OCI-LY1 (cell line): ENCODE measurements at regions not wholly inside any gene's neighbourhood (a gene's known extent, or its start where the extent isn't known, plus 50 kb on each side); places are given as distances from the start of the nearest gene placed in this dataset.
A peak's percentile ranks its signal among the peaks of the same experiment; 100 is the strongest.

Experiments used
- H2AFZ ChIP-seq: fragments of 200-600 bp; sonication (generic), shearing (Covaris generic); 2 replicates; pipeline ENCODE4 v1.6.0; 2014; ENCODE audit warnings: antibody characterized with exemption, mild to moderate bottlenecking, low read length
- H3F3A ChIP-seq: fragments of 200-600 bp; sonication (generic), shearing (Covaris generic); 2 replicates; pipeline ENCODE4 v1.6.0; 2014; ENCODE audit warnings: mild to moderate bottlenecking, antibody characterized with exemption, low read length, moderate library complexity; ENCODE audit not compliant: insufficient read depth
- H3K27ac ChIP-seq: fragments of 200-600 bp; sonication (generic); 2 replicates; pipeline ENCODE4 v1.5.1; 2014; ENCODE audit warnings: low read length, mixed run types, mild to moderate bottlenecking, low read depth; ENCODE audit not compliant: poor library complexity, severe bottlenecking
- H3K27me3 ChIP-seq: fragments of 200-600 bp; sonication (generic); 2 replicates; pipeline ENCODE4 v1.6.0; 2014; ENCODE audit warnings: antibody characterized with exemption, mild to moderate bottlenecking, low read length, moderate library complexity; ENCODE audit not compliant: insufficient read depth
- H3K36me3 ChIP-seq: fragments of 200-600 bp; sonication (generic); 2 replicates; pipeline ENCODE4 v1.6.1; 2014; ENCODE audit warnings: mild to moderate bottlenecking, antibody characterized with exemption, low read length, moderate library complexity, mixed read lengths; ENCODE audit not compliant: insufficient read depth
- H3K4me1 ChIP-seq: fragments of 200-600 bp; sonication (generic); 2 replicates; pipeline ENCODE4 v1.5.1; 2014; ENCODE audit warnings: mild to moderate bottlenecking, low read length, moderate library complexity; ENCODE audit not compliant: insufficient read depth, severe bottlenecking
- H3K4me2 ChIP-seq: fragments of 200-600 bp; sonication (generic), shearing (Covaris generic); 2 replicates; pipeline ENCODE4 v1.6.1; 2014; ENCODE audit warnings: low read length
- H3K4me3 ChIP-seq: fragments of 200-600 bp; sonication (generic); 2 replicates; pipeline ENCODE4 v1.5.1; 2014; ENCODE audit warnings: low read length, low read depth, mild to moderate bottlenecking, mixed read lengths; ENCODE audit not compliant: poor library complexity, severe bottlenecking
- H3K79me2 ChIP-seq: fragments of 200-600 bp; shearing (Covaris generic); 2 replicates; pipeline ENCODE4 v1.6.1; 2016; ENCODE audit warnings: mixed run types, low read length, mixed read lengths; ENCODE audit not compliant: insufficient read depth
- H3K9ac ChIP-seq: fragments of 200-600 bp; sonication (generic), shearing (Covaris generic); 2 replicates; pipeline ENCODE4 v1.6.1; 2014; ENCODE audit warnings: mild to moderate bottlenecking, low read length, mixed read lengths
- H3K9me2 ChIP-seq: fragments of 200-600 bp; sonication (generic), shearing (Covaris generic); 2 replicates; pipeline ENCODE4 v1.6.1; 2014; ENCODE audit warnings: low read depth, mild to moderate bottlenecking, low read length, mixed read lengths
- H3K9me3 ChIP-seq: fragments of 200-600 bp; shearing (Covaris generic); 2 replicates; pipeline ENCODE4 v1.6.1; 2014; ENCODE audit warnings: low read length, mixed read lengths
- H4K20me1 ChIP-seq: fragments of 200-600 bp; sonication (generic), shearing (Covaris generic); 2 replicates; pipeline ENCODE4 v1.6.0; 2016; ENCODE audit warnings: mild to moderate bottlenecking, low read length; ENCODE audit not compliant: insufficient read depth
- EZH2 ChIP-seq: fragments of 200-600 bp; sonication (generic), shearing (Covaris generic); IDR thresholded peaks from 2 replicates; pipeline ENCODE4 v1.8.0; 2017; ENCODE audit warnings: borderline replicate concordance, mixed run types, mild to moderate bottlenecking, antibody characterized with exemption, low read length, moderate library complexity, mixed read lengths
- TF ChIP-seq, protein P1 (sequence below): fragments of 200-600 bp; sonication (generic), shearing (Covaris generic); IDR thresholded peaks from 2 replicates; pipeline ENCODE4 v1.5.1; 2017; ENCODE audit warnings: mild to moderate bottlenecking, antibody characterized with exemption, low read length, moderate library complexity, mixed read lengths

DNA sequence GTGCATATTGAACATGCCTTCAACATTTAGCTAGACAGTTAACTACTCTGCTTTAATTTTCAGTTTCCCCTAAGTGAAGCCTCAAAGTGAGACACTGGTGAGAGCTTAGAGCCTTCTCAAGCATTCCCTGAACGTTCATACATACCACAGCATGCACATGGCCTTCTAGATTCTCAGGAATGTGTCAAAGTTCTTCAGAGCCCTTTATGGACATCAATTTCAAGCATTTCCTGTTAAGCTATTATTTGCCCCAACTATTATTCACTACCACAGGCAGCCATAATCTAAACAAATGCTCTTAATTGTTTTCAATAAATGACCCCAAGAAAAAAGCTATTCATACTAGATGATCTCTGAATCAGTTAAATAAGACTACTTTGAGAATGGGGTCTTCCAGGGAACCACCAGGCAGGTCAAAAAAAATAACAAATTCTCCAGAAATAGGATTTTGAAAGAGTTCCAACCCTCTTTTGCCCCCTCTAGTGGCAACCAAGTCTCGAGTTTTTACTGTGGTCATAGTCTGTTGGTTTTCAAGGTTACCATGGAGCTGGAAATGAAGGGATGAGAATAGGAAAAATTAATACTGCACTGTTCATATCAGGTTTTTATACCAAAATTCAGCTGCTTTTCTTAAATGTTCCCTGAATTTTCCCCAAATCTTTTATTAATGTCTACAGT lies 235.4 kb downstream of the RAB28 start:
- Histone ChIP-seq H3F3A (no peaks in the 10 kb centered on the region), H3K27me3 (no peaks in the 10 kb centered on the region), H3K4me3 (no peak overlapping the region), H3K9me2 (no peaks in the 10 kb centered on the region), H3K79me2 (no peaks in the 10 kb centered on the region), H3K27ac (no peak overlapping the region), H3K4me2 (no peak overlapping the region), H4K20me1 (no peaks in the 10 kb centered on the region), H2AFZ (no peak overlapping the region), H3K4me1 (no peaks in the 10 kb centered on the region), H3K9ac (no peak overlapping the region), H3K9me3 (no peaks in the 10 kb centered on the region), H3K36me3 (no peaks in the 10 kb centered on the region)
- TF ChIP-seq EZH2: no peak
- TF ChIP-seq, protein P1, sequence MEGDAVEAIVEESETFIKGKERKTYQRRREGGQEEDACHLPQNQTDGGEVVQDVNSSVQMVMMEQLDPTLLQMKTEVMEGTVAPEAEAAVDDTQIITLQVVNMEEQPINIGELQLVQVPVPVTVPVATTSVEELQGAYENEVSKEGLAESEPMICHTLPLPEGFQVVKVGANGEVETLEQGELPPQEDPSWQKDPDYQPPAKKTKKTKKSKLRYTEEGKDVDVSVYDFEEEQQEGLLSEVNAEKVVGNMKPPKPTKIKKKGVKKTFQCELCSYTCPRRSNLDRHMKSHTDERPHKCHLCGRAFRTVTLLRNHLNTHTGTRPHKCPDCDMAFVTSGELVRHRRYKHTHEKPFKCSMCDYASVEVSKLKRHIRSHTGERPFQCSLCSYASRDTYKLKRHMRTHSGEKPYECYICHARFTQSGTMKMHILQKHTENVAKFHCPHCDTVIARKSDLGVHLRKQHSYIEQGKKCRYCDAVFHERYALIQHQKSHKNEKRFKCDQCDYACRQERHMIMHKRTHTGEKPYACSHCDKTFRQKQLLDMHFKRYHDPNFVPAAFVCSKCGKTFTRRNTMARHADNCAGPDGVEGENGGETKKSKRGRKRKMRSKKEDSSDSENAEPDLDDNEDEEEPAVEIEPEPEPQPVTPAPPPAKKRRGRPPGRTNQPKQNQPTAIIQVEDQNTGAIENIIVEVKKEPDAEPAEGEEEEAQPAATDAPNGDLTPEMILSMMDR: peak; percentile 35; the same call in 1 of the 2 replicates

DNA sequence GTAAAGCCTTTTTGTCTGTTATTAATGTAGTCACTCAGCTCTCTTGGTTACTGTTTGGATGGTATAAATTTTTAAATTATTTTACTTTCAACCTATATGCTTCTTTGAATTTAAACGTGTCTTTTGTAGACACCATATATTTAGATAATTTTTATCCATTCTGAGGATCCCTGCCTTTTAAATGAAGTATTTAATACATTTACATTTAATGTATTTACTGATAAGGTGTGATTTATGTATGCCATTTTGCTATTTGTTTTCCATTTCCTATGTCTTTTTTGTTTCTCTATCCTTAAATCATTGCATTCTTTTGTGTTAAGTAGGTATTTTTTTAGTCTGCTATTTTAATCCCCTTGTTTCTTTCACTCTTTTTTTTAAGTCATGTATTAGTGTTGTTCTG lies 238.0 kb downstream of the RAB28 start:
- no peak for TF ChIP-seq EZH2
- TF ChIP-seq, protein P1: no peak
- H3K4me2 ChIP-seq: no peak overlapping the region
- H3K9me2 ChIP-seq: no peaks in the 10 kb centered on the region
- H3K4me3 ChIP-seq: no peak overlapping the region
- no peak overlapping the region for H3K9ac ChIP-seq
- H3F3A ChIP-seq: no peaks in the 10 kb centered on the region
- no peaks in the 10 kb centered on the region for H4K20me1 ChIP-seq
- no peak overlapping the region for H2AFZ ChIP-seq
- no peaks in the 10 kb centered on the region for H3K36me3 ChIP-seq
- no peaks in the 10 kb centered on the region for H3K27me3 ChIP-seq
- no peaks in the 10 kb centered on the region for H3K9me3 ChIP-seq
- H3K79me2 ChIP-seq: no peaks in the 10 kb centered on the region
- no peaks in the 10 kb centered on the region for H3K4me1 ChIP-seq
- no peak overlapping the region for H3K27ac ChIP-seq

DNA sequence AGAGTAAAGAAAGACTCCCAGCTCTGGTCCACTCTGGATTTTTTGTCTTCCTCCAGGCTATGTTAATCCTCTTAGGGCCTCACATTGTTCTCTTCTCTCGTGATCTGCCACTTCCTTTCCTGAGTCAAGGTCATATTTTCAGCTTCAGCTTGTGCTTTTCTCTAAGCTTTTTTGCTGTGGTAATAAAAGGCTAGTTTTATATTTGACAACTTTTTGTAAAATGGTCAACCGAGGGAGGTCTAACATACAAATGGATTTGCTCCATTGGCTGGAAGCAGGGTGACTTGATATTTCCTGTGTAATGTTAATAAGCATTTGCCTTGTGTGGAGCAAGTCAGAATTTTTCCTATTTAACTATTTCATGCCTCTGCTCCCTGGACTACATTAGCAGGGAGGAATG lies 239.7 kb downstream of the RAB28 start:
- no peaks in the 10 kb centered on the region for H3K4me1 ChIP-seq
- H3K4me3 ChIP-seq: no peak overlapping the region
- no peaks in the 10 kb centered on the region for H3F3A ChIP-seq
- no peak overlapping the region for H3K4me2 ChIP-seq
- no peaks in the 10 kb centered on the region for H3K27me3 ChIP-seq
- no peak overlapping the region for H3K9ac ChIP-seq
- H3K79me2 ChIP-seq: no peaks in the 10 kb centered on the region
- H3K27ac ChIP-seq: no peak overlapping the region
- no peak for TF ChIP-seq EZH2
- TF ChIP-seq, protein P1: no peak
- no peak overlapping the region for H2AFZ ChIP-seq
- H3K36me3 ChIP-seq: no peaks in the 10 kb centered on the region
- no peaks in the 10 kb centered on the region for H4K20me1 ChIP-seq
- no peaks in the 10 kb centered on the region for H3K9me2 ChIP-seq
- H3K9me3 ChIP-seq: no peaks in the 10 kb centered on the region
